Spleen (tissue), 7 donors: ENCODE measurements at regions not wholly inside any gene's neighbourhood (a gene's known extent, or its start where the extent isn't known, plus 50 kb on each side); places are given as distances from the start of the nearest gene placed in this dataset.

Experiments
- CTCF ChIP-seq, 11 experiments: fragments of 200-600 bp in 7 of 11; fragments of 450-650 bp in 4 of 11; sonication (generic) in 4 of 11; IDR thresholded peaks in 8 of 11; conservative IDR thresholded peaks in 3 of 11; 1 replicate in 7 of 11; 2 replicates in 4 of 11; pipeline versions ENCODE4 v1.4.0 to v1.8.0; 2016 to 2021; ENCODE audit warnings: antibody characterized with exemption in 11 of 11, inconsistent platforms in 4 of 11, mild to moderate bottlenecking in 1 of 11
- POLR2AphosphoS5 ChIP-seq, 3 donors: sonication (generic); formaldehyde crosslinking; IDR thresholded peaks; one replicate each; pipeline ENCODE4 v1.5.1; 2017; ENCODE audit warnings: antibody characterized with exemption in 3 of 3
- donor health status: DM: no; HTN: no; CAD: no; lungs with moderate emphysema.
- donor health status: DM: no; HTN: no; CAD: no.
- donor health status: DM: no; HTN: no; CAD: no.

DNA sequence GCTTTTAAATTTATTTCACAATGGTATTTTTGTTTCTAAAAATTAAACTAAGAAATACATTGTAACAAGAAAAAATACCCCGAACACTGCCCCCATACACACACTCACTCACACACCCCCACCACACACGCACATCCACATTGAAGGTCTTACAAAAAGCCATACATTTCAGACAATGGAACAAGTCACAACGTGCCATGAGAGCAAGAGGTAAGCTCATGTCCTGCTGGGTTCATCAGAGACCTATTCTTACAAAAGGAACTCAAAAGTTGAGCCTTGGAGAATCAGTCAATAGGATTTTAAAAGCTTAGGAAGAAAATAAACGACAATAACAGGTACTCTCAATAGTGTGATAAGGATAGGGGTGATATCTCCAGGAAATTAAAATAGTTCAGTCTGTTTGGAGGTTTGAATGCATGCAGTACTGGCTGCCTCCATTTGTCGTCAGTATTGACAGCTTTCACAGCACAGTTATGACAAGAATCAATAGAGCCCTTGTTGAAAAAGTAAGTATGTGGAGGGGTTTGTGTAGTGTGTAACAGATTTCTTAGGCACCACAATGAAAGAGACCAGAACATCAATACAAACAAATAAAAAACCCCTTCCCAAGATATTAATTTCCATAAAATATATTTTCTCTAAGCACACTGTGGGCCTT is 1826.2 kb upstream of the CDH6 start:
- TF ChIP-seq POLR2AphosphoS5 (IDR thresholded peaks at IDR 0.05) (no peak), CTCF (IDR thresholded peaks at IDR 0.05 in 8 of 11, conservative IDR thresholded peaks at IDR 0.05 in 3 of 11) (no peak)
